Endothelial cell of umbilical vein (primary cell): ENCODE measurements at regions not wholly inside any gene's neighbourhood (a gene's known extent, or its start where the extent isn't known, plus 50 kb on each side); places are given as distances from the start of the nearest gene placed in this dataset.

Experiments
- JUN ChIP-seq: IDR thresholded peaks from 2 replicates; pipeline ENCODE4 v1.6.1; 2011; ENCODE audit warnings: borderline replicate concordance, low read depth; ENCODE audit not compliant: insufficient read length, insufficient read depth
- MYC ChIP-seq: IDR thresholded peaks from one replicate; pipeline ENCODE4 v1.6.1; 2011; ENCODE audit warnings: mild to moderate bottlenecking, low read depth, low read length
- POLR2A ChIP-seq: IDR thresholded peaks from 2 replicates; pipeline ENCODE4 v1.6.1; 2012; ENCODE audit warnings: low read depth, mild to moderate bottlenecking, control low read depth, low read length
- POLR2AphosphoS5 ChIP-seq: IDR thresholded peaks from 2 replicates; pipeline ENCODE4 v1.6.1; 2012; ENCODE audit warnings: low read depth, mild to moderate bottlenecking, control low read depth, low read length, moderate library complexity; ENCODE audit not compliant: insufficient read depth
- TF ChIP-seq, protein P1 (sequence below), 2 donors: IDR thresholded peaks; 1 replicate in 1 of 2; 2 replicates in 1 of 2; pipeline ENCODE4 v1.5.1; 2011; ENCODE audit warnings: low read length in 2 of 2, mild to moderate bottlenecking in 2 of 2, moderate library complexity in 2 of 2, control low read depth in 1 of 2, inconsistent platforms in 1 of 2, low read depth in 1 of 2; ENCODE audit not compliant: insufficient read depth in 1 of 2; ENCODE audit errors: extremely low read depth in 1 of 2

DNA sequence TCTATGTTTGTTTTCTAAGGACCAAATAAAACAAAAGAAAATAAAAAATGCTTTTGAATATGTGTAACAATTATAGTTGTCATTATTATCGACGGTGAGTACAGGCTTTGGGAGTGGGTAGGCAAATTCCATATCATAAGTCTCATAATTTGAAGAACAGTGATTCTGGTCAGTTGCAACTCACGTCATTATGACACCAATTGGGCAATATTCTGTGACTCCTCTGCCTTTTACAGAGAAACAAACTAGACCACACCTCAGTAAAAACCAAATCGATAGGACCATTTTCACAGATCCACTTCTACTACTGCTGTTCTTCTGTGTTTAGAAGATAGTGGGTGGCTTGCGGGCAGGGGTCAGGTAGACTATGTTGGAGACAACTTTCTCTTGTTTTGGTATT lies 250.1 kb downstream of the C4orf33 start:
- TF ChIP-seq POLR2A (no peak), JUN (no peak), POLR2AphosphoS5 (no peak), MYC (no peak)
- TF ChIP-seq, protein P1, sequence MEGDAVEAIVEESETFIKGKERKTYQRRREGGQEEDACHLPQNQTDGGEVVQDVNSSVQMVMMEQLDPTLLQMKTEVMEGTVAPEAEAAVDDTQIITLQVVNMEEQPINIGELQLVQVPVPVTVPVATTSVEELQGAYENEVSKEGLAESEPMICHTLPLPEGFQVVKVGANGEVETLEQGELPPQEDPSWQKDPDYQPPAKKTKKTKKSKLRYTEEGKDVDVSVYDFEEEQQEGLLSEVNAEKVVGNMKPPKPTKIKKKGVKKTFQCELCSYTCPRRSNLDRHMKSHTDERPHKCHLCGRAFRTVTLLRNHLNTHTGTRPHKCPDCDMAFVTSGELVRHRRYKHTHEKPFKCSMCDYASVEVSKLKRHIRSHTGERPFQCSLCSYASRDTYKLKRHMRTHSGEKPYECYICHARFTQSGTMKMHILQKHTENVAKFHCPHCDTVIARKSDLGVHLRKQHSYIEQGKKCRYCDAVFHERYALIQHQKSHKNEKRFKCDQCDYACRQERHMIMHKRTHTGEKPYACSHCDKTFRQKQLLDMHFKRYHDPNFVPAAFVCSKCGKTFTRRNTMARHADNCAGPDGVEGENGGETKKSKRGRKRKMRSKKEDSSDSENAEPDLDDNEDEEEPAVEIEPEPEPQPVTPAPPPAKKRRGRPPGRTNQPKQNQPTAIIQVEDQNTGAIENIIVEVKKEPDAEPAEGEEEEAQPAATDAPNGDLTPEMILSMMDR (IDR thresholded peaks at IDR 0.05; ENCODE audit: extremely low read depth in 1 of 2, insufficient read depth in 1 of 2, low read depth in 1 of 2, low read length in 2 of 2): no peak
